ENCODE measurements at regions not wholly inside any gene's neighbourhood (a gene's known extent, or its start where the extent isn't known, plus 50 kb on each side); places are given as distances from the start of the nearest gene placed in this dataset.
"Not testable (repeated sequence)": the region's sequence is repeated elsewhere in the genome, so short reads cannot be mapped to it uniquely, and the experiment has no call there.

- intact Hi-C loops (cut with DNase I; ENCODE audit: low total_unique reads): no loop called here
- Histone ChIP-seq H3K4me1 (no peaks in the 10 kb centered on the region), H3K27ac (no peak overlapping the region), H3K36me3 (no peaks in the 10 kb centered on the region), H3K9me3 (no peaks in the 10 kb centered on the region), H3K4me3 (no peak overlapping the region), H3K27me3 (peaks cover 5 to 9% (median 8%) of the 10 kb centered on the region in 3 donors)
- DNase-seq (no peak), ATAC-seq (no peak)
- TF ChIP-seq POLR2A (IDR thresholded peaks at IDR 0.05): no peak
- no peak for TF ChIP-seq CTCF (IDR thresholded peaks at IDR 0.05 in 4 of 5, conservative IDR thresholded peaks at IDR 0.05 in 1 of 5)
- in situ Hi-C loops (cut with MboI; ENCODE audit: low sequenced_read_pairs in 4 of 4): loop anchor here in 1 of 4 donors (25.0 kb wide), 1 partner anchor 315 kb away; the partner anchor contains the start of gene OLFM1
Measured at GRCh38 chr9:135402048-135402738, 77.4 kb upstream of the PPP1R26 start.

- peaks cover 5 to 9% (median 8%) of the 10 kb centered on the region in 3 donors for H3K27me3 ChIP-seq
- no peak overlapping the region for H3K27ac ChIP-seq
- DNase-seq (no peak), ATAC-seq (no peak)
- H3K4me3 ChIP-seq: no peak overlapping the region
- no peaks in the 10 kb centered on the region for H3K4me1 ChIP-seq
- in situ Hi-C loops (cut with MboI; ENCODE audit: low sequenced_read_pairs in 4 of 4) (loop anchor here in 1 of 4 donors (25.0 kb wide), 1 partner anchor 316 kb away; the partner anchor contains the start of gene OLFM1), intact Hi-C loops (cut with DNase I; ENCODE audit: low total_unique reads) (no loop called here)
- no peaks in the 10 kb centered on the region for H3K9me3 ChIP-seq
- TF ChIP-seq POLR2A (IDR thresholded peaks at IDR 0.05): no peak
- TF ChIP-seq CTCF (IDR thresholded peaks at IDR 0.05 in 4 of 5, conservative IDR thresholded peaks at IDR 0.05 in 1 of 5): no peak
- H3K36me3 ChIP-seq: no peaks in the 10 kb centered on the region
Measured at GRCh38 chr9:135402739-135403695, 76.6 kb upstream of the PPP1R26 start.

GRCh38 chr9:135403733-135404450 is 75.7 kb upstream of the PPP1R26 start:
- H3K27me3 ChIP-seq: peaks cover 5 to 11% (median 10%) of the 10 kb centered on the region in 3 donors
- intact Hi-C loops (cut with DNase I; ENCODE audit: low total_unique reads): no loop called here
- no peaks in the 10 kb centered on the region for H3K9me3 ChIP-seq
- no peaks in the 10 kb centered on the region for H3K36me3 ChIP-seq
- ATAC-seq (no peak), DNase-seq (no peak)
- no peaks in the 10 kb centered on the region for H3K4me1 ChIP-seq
- no peak overlapping the region for H3K27ac ChIP-seq
- TF ChIP-seq CTCF (IDR thresholded peaks at IDR 0.05 in 4 of 5, conservative IDR thresholded peaks at IDR 0.05 in 1 of 5) (no peak), POLR2A (IDR thresholded peaks at IDR 0.05) (no peak)
- in situ Hi-C loops (cut with MboI; ENCODE audit: low sequenced_read_pairs in 4 of 4): loop anchor here in 1 of 4 donors (25.0 kb wide), 1 partner anchor 317 kb away; the partner anchor contains the start of gene OLFM1
- H3K4me3 ChIP-seq: no peak overlapping the region

GRCh38 chr9:135404451-135405144 is 75.0 kb upstream of the PPP1R26 start:
- DNase-seq (no peak), ATAC-seq (no peak)
- in situ Hi-C loops (cut with MboI; ENCODE audit: low sequenced_read_pairs in 4 of 4) (loop anchor here in 1 of 4 donors (25.0 kb wide), 1 partner anchor 317 kb away; the partner anchor contains the start of gene OLFM1), intact Hi-C loops (cut with DNase I; ENCODE audit: low total_unique reads) (no loop called here)
- H3K4me1 ChIP-seq: no peaks in the 10 kb centered on the region
- H3K27ac ChIP-seq: no peak overlapping the region
- no peaks in the 10 kb centered on the region for H3K36me3 ChIP-seq
- peaks cover 5 to 16% (median 12%) of the 10 kb centered on the region in 3 donors for H3K27me3 ChIP-seq
- TF ChIP-seq POLR2A (IDR thresholded peaks at IDR 0.05): no peak
- TF ChIP-seq CTCF (IDR thresholded peaks at IDR 0.05 in 4 of 5, conservative IDR thresholded peaks at IDR 0.05 in 1 of 5): no peak
- no peak overlapping the region for H3K4me3 ChIP-seq
- H3K9me3 ChIP-seq: no peaks in the 10 kb centered on the region

GRCh38 chr9:135405145-135405464 is 74.5 kb upstream of the PPP1R26 start:
- in situ Hi-C loops (cut with MboI; ENCODE audit: low sequenced_read_pairs in 4 of 4): loop anchor here in 1 of 4 donors (25.0 kb wide), 1 partner anchor 318 kb away; the partner anchor contains the start of gene OLFM1
- ATAC-seq; H3K4me3 ChIP-seq; H3K9me3 ChIP-seq; intact Hi-C loops (cut with DNase I; ENCODE audit: low total_unique reads); H3K4me1 ChIP-seq; DNase-seq; H3K36me3 ChIP-seq; H3K27ac ChIP-seq: not testable (repeated sequence)
- peaks cover 5 to 17% (median 12%) of the 10 kb centered on the region in 3 donors for H3K27me3 ChIP-seq

Data from gastrocnemius medialis (tissue), 4 donors.